ENCODE measurements at regions not wholly inside any gene's neighbourhood (a gene's known extent, or its start where the extent isn't known, plus 50 kb on each side); places are given as distances from the start of the nearest gene placed in this dataset.

- DNase-seq, result no peak
Observed at GRCh38 chr6:137816688-137817618, 50.1 kb upstream of the TNFAIP3 start.

Measured in anterior cingulate cortex (tissue), 58 donors.